Karpas-422 (cell line): ENCODE measurements at regions not wholly inside any gene's neighbourhood (a gene's known extent, or its start where the extent isn't known, plus 50 kb on each side); places are given as distances from the start of the nearest gene placed in this dataset.

Experiments used
- DNase-seq: peaks from one replicate; pipeline ENCODE4 v3.0.0-alpha.2; 2015
- H2AFZ ChIP-seq: fragments of 200-600 bp; sonication (generic); 2 replicates; pipeline ENCODE4 v1.6.1; 2014; ENCODE audit warnings: antibody characterized with exemption, low read length, mixed read lengths
- H3K27ac ChIP-seq: fragments of 200-600 bp; sonication (generic); 2 replicates; pipeline ENCODE4 v1.5.1; 2014; ENCODE audit warnings: mild to moderate bottlenecking, low read length, moderate library complexity
- H3K27me3 ChIP-seq: fragments of 200-600 bp; sonication (generic); 2 replicates; pipeline ENCODE4 v1.6.1; 2014; ENCODE audit warnings: low read length, mixed read lengths
- H3K36me3 ChIP-seq: fragments of 200-600 bp; sonication (generic); 2 replicates; pipeline ENCODE4 v1.6.1; 2014; ENCODE audit warnings: low read length, mixed read lengths; ENCODE audit not compliant: insufficient read depth
- H3K4me1 ChIP-seq: fragments of 200-600 bp; sonication (generic); 2 replicates; pipeline ENCODE4 v1.6.1; 2014; ENCODE audit warnings: mild to moderate bottlenecking, low read length, mixed read lengths
- H3K4me2 ChIP-seq: fragments of 200-600 bp; sonication (generic); 2 replicates; pipeline ENCODE4 v1.6.1; 2014; ENCODE audit warnings: low read length, low read depth, mild to moderate bottlenecking; ENCODE audit not compliant: poor library complexity, severe bottlenecking
- H3K4me3 ChIP-seq: fragments of 200-600 bp; sonication (generic); 2 replicates; pipeline ENCODE4 v1.5.1; 2014; ENCODE audit warnings: mild to moderate bottlenecking, antibody characterized with exemption, low read length, mixed read lengths
- H3K79me2 ChIP-seq: fragments of 200-600 bp; sonication (generic); 2 replicates; pipeline ENCODE4 v1.6.1; 2014; ENCODE audit warnings: mild to moderate bottlenecking, low read length, mixed read lengths
- H3K9ac ChIP-seq: fragments of 200-600 bp; sonication (generic); 2 replicates; pipeline ENCODE4 v1.6.0; 2014; ENCODE audit warnings: low read length
- H3K9me2 ChIP-seq: fragments of 200-600 bp; sonication (generic), shearing (Covaris generic); replicated peaks from 2 replicates; pipeline ENCODE4 v1.6.0; 2014; ENCODE audit warnings: mild to moderate bottlenecking, low read length, moderate library complexity; ENCODE audit not compliant: insufficient read depth
- H3K9me3 ChIP-seq: fragments of 300-700, 200-600 bp; sonication (generic); 2 replicates; pipeline ENCODE4 v1.6.1; 2014; ENCODE audit warnings: low read length, mixed read lengths
- H4K20me1 ChIP-seq: fragments of 200-600 bp; sonication (generic); 2 replicates; pipeline ENCODE4 v1.6.1; 2014; ENCODE audit warnings: mild to moderate bottlenecking, antibody characterized with exemption, low read length, low read depth; ENCODE audit not compliant: insufficient read depth

GRCh38 chr3:152706991-152707713 is 127.8 kb upstream of the P2RY1 start:
- Histone ChIP-seq H3K36me3 (no peaks in the 10 kb centered on the region), H3K9me3 (no peaks in the 10 kb centered on the region), H3K4me2 (no peak overlapping the region), H3K4me3 (no peak overlapping the region), H3K4me1 (no peaks in the 10 kb centered on the region), H3K79me2 (no peaks in the 10 kb centered on the region), H3K9ac (no peak overlapping the region), H2AFZ (no peak overlapping the region), H3K27ac (no peak overlapping the region), H3K9me2 (no peaks in the 10 kb centered on the region), H3K27me3 (no peaks in the 10 kb centered on the region), H4K20me1 (no peaks in the 10 kb centered on the region)
- DNase-seq: no peak

- no peak for DNase-seq
- no peaks in the 10 kb centered on the region for H4K20me1 ChIP-seq
- no peak overlapping the region for H3K9ac ChIP-seq
Observed at GRCh38 chr3:152709659-152710058, 125.3 kb upstream of the P2RY1 start.

GRCh38 chr3:152710549-152710948 is 124.4 kb upstream of the P2RY1 start:
- no peaks in the 10 kb centered on the region for H3K9me2 ChIP-seq
- H3K36me3 ChIP-seq: no peaks in the 10 kb centered on the region
- H4K20me1 ChIP-seq: no peaks in the 10 kb centered on the region
- no peaks in the 10 kb centered on the region for H3K27me3 ChIP-seq
- no peak overlapping the region for H3K4me2 ChIP-seq
- no peaks in the 10 kb centered on the region for H3K79me2 ChIP-seq
- no peak overlapping the region for H3K9ac ChIP-seq
- no peaks in the 10 kb centered on the region for H3K4me1 ChIP-seq
- no peak overlapping the region for H3K27ac ChIP-seq
- no peak for DNase-seq
- no peak overlapping the region for H3K4me3 ChIP-seq
- H3K9me3 ChIP-seq: no peaks in the 10 kb centered on the region
- H2AFZ ChIP-seq: no peak overlapping the region

More at GRCh38 chr3:152709659-152710058, 125.3 kb upstream of the P2RY1 start:
- Histone ChIP-seq H3K79me2 (no peaks in the 10 kb centered on the region), H3K9me3 (no peaks in the 10 kb centered on the region), H3K4me1 (no peaks in the 10 kb centered on the region), H3K4me2 (no peak overlapping the region), H3K9me2 (no peaks in the 10 kb centered on the region), H2AFZ (no peak overlapping the region), H3K27me3 (no peaks in the 10 kb centered on the region), H3K27ac (no peak overlapping the region), H3K4me3 (no peak overlapping the region), H3K36me3 (no peaks in the 10 kb centered on the region)

- Histone ChIP-seq H2AFZ (no peak overlapping the region), H3K9me2 (no peaks in the 10 kb centered on the region)
Observed at GRCh38 chr3:152713989-152714388, 120.9 kb upstream of the P2RY1 start.

GRCh38 chr3:152714507-152714906 is 120.4 kb upstream of the P2RY1 start:
- Histone ChIP-seq H3K27ac (no peak overlapping the region), H3K36me3 (no peaks in the 10 kb centered on the region), H3K4me1 (no peaks in the 10 kb centered on the region), H2AFZ (no peak overlapping the region), H3K4me2 (no peak overlapping the region), H3K9me3 (no peaks in the 10 kb centered on the region), H3K27me3 (no peaks in the 10 kb centered on the region), H4K20me1 (no peaks in the 10 kb centered on the region), H3K9me2 (no peaks in the 10 kb centered on the region), H3K79me2 (no peaks in the 10 kb centered on the region), H3K4me3 (no peak overlapping the region), H3K9ac (no peak overlapping the region)
- no peak for DNase-seq

More at GRCh38 chr3:152713989-152714388, 120.9 kb upstream of the P2RY1 start:
- Histone ChIP-seq H3K9ac (no peak overlapping the region), H4K20me1 (no peaks in the 10 kb centered on the region), H3K27ac (no peak overlapping the region), H3K4me3 (no peak overlapping the region), H3K4me2 (no peak overlapping the region), H3K27me3 (no peaks in the 10 kb centered on the region), H3K79me2 (no peaks in the 10 kb centered on the region), H3K36me3 (no peaks in the 10 kb centered on the region), H3K9me3 (no peaks in the 10 kb centered on the region), H3K4me1 (no peaks in the 10 kb centered on the region)
- DNase-seq: no peak

- no peaks in the 10 kb centered on the region for H3K79me2 ChIP-seq
- H3K27me3 ChIP-seq: no peaks in the 10 kb centered on the region
- H3K36me3 ChIP-seq: no peaks in the 10 kb centered on the region
- DNase-seq: no peak
- H3K9me2 ChIP-seq: no peaks in the 10 kb centered on the region
- H3K4me3 ChIP-seq: no peak overlapping the region
- H3K4me1 ChIP-seq: no peaks in the 10 kb centered on the region
- no peaks in the 10 kb centered on the region for H3K9me3 ChIP-seq
- no peak overlapping the region for H3K27ac ChIP-seq
- H4K20me1 ChIP-seq: no peaks in the 10 kb centered on the region
- no peak overlapping the region for H3K9ac ChIP-seq
- no peak overlapping the region for H3K4me2 ChIP-seq
- no peak overlapping the region for H2AFZ ChIP-seq
Observed at GRCh38 chr3:152717252-152717651, 117.7 kb upstream of the P2RY1 start.

- no peaks in the 10 kb centered on the region for H3K79me2 ChIP-seq
- no peak overlapping the region for H3K4me2 ChIP-seq
- H3K9me3 ChIP-seq: no peaks in the 10 kb centered on the region
- H3K27me3 ChIP-seq: no peaks in the 10 kb centered on the region
- no peak overlapping the region for H3K4me3 ChIP-seq
- H2AFZ ChIP-seq: no peak overlapping the region
- H4K20me1 ChIP-seq: no peaks in the 10 kb centered on the region
- H3K36me3 ChIP-seq: no peaks in the 10 kb centered on the region
- no peaks in the 10 kb centered on the region for H3K4me1 ChIP-seq
- no peak for DNase-seq
- H3K27ac ChIP-seq: no peak overlapping the region
- no peak overlapping the region for H3K9ac ChIP-seq
- no peaks in the 10 kb centered on the region for H3K9me2 ChIP-seq
Observed at GRCh38 chr3:152718810-152719209, 116.1 kb upstream of the P2RY1 start.

- H3K27me3 ChIP-seq: no peaks in the 10 kb centered on the region
- H3K79me2 ChIP-seq: no peaks in the 10 kb centered on the region
- H4K20me1 ChIP-seq: no peaks in the 10 kb centered on the region
- H3K9me2 ChIP-seq: no peaks in the 10 kb centered on the region
- DNase-seq: no peak
- no peak overlapping the region for H3K4me2 ChIP-seq
- no peaks in the 10 kb centered on the region for H3K4me1 ChIP-seq
- H2AFZ ChIP-seq: no peak overlapping the region
- no peak overlapping the region for H3K9ac ChIP-seq
- H3K9me3 ChIP-seq: no peaks in the 10 kb centered on the region
- no peaks in the 10 kb centered on the region for H3K36me3 ChIP-seq
- no peak overlapping the region for H3K27ac ChIP-seq
- H3K4me3 ChIP-seq: no peak overlapping the region
Observed at GRCh38 chr3:152719264-152719663, 115.7 kb upstream of the P2RY1 start.
